Fibroblast of mammary gland (primary cell): ENCODE measurements at regions not wholly inside any gene's neighbourhood (a gene's known extent, or its start where the extent isn't known, plus 50 kb on each side); places are given as distances from the start of the nearest gene placed in this dataset.

Experiments
- DNase-seq: peaks from one replicate; pipeline ENCODE4 v3.0.0-alpha.2; 2010; ENCODE audit warnings: low read depth
- H3K4me3 ChIP-seq: 2 replicates; pipeline ENCODE4 v1.5.1; 2011; ENCODE audit warnings: low read depth, mild to moderate bottlenecking, low read length, moderate library complexity; ENCODE audit not compliant: control insufficient read depth
- TF ChIP-seq, protein P1 (sequence below): conservative IDR thresholded peaks from 2 replicates; pipeline ENCODE4 v1.5.1; 2011; ENCODE audit warnings: low read depth, low read length, inconsistent platforms; ENCODE audit not compliant: control insufficient read depth, insufficient read depth

DNA sequence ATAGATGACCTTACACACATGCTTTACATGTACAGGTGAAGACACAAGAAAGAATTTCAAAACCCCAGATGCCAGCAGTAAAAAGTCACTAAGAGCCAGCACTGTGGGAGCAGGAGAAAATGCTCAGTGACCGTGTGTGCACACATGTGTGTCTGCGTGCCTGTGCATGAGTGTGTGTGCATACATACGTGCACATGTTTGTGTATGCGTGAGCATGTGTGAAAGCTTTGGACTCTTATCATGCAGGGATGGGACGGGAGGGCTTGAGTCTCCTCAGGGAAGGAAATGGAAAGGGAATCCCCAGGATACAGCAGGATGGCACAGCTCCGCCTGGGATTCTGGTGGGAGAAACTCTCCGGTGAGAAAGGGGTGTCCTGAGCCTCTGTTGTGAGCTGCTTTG lies 121.5 kb upstream of the B3GAT1 start:
- TF ChIP-seq, protein P1, sequence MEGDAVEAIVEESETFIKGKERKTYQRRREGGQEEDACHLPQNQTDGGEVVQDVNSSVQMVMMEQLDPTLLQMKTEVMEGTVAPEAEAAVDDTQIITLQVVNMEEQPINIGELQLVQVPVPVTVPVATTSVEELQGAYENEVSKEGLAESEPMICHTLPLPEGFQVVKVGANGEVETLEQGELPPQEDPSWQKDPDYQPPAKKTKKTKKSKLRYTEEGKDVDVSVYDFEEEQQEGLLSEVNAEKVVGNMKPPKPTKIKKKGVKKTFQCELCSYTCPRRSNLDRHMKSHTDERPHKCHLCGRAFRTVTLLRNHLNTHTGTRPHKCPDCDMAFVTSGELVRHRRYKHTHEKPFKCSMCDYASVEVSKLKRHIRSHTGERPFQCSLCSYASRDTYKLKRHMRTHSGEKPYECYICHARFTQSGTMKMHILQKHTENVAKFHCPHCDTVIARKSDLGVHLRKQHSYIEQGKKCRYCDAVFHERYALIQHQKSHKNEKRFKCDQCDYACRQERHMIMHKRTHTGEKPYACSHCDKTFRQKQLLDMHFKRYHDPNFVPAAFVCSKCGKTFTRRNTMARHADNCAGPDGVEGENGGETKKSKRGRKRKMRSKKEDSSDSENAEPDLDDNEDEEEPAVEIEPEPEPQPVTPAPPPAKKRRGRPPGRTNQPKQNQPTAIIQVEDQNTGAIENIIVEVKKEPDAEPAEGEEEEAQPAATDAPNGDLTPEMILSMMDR, result no peak
- H3K4me3 ChIP-seq, result no peak overlapping the region
- DNase-seq, result no peak

DNA sequence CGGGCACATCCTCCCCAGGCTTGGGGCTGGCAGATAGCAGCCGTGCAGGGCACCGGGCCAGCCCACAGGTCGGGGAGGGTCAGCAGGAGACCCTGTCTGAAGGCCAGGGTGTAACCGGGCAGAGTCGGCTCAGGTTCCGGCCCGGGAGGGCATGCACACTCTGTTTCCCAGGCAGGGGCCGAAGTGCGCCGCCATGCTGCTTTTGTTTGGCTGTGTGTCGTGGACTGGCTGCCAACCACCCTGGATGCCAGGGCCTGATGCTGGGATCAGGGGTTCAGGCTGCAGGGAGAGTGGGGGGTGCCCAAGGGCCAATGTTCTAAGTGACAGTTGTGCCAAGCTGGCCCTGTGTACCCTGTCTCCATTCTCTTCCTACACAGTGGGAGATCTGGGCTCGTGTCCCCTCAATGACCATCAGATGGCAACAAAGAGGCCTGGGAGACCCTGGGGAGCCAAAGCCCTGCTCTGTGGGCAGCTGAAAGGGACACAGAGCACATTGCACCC lies 120.9 kb upstream of the B3GAT1 start:
- no peak for DNase-seq

DNA sequence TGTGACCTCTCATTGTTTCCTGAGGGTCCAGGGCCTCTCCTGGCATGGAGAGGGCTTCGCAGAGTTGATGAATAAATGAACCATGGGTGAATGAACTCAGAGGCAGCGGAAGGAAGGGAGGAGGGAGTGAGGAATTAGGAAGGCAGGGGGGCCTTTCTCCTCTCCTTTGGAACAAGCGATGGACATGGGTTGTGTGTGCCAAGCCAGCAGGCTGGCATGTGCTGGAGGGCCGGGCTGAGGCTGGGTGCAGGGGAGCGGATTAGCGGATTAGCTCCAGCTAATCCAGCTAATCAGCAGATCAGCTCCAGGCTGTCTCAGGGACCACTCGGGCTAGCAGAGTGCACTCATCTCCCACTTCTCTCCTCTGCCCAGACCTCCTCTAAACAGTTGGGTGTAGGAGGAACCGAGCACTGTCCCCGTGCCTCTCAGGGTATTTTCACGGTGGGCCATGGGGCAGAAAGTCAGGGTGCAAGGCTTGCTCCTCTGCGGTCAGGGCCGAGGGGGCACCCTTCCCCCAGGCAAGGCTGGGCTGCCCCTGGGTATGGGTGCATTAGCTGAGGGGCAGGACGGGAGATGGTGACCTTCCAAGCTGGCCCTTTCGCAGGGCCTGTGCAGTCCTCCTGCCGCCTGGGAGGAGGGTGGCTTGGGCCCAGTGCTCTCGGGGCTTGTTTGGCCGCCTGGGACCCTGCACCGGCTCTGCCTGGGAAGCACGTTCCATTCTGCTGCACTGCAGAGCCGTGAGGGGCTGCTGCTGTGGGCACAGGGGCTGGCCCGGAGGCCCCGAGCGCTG lies 120.3 kb upstream of the B3GAT1 start:
- TF ChIP-seq, protein P1, result no peak
- DNase-seq, result no peak
- H3K4me3 ChIP-seq, result no peak overlapping the region

More for the DNA sequence above, 120.9 kb upstream of the B3GAT1 start:
- TF ChIP-seq, protein P1, result no peak
- no peak overlapping the region for H3K4me3 ChIP-seq

DNA sequence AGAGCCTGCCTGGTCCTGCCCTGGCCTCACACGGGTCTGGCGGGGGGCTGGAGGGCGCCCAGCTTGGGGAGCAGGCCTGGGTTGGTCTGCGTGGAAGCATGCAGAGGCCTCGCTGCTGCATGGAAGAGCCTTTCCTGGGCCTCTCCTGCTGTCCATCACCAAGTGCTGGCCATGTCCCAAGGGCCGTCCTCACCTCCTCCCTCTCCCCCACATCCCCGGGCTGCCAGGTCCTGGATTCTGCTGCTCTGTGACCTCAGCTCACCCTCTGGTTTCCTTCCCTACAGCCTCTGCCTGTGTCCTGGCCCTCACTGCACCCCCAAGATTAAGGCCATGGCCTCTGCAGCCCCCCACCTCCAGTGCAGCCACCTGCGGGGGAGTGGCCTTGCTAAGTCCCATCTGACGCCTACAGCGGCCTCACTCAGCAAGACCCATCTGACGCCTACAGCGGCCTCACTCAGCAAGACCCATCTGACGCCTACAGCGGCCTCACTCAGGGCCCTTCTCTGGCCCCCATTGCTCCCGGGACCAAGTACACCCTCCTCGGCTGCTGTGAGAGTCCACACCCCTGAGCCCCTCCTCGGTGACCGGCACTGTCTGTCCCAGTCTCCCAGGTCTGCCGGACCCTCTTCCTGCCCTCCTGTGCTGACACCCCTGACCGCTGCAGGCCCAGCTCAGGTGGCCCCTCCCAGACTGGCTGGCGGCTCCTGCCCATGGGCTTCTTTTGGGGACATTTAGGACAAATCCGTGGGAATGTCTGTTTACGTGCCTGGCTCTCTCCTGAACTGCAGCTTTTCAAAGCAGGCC lies 119.5 kb upstream of the B3GAT1 start:
- TF ChIP-seq, protein P1, result no peak
- H3K4me3 ChIP-seq, result no peak overlapping the region
- DNase-seq, result no peak

DNA sequence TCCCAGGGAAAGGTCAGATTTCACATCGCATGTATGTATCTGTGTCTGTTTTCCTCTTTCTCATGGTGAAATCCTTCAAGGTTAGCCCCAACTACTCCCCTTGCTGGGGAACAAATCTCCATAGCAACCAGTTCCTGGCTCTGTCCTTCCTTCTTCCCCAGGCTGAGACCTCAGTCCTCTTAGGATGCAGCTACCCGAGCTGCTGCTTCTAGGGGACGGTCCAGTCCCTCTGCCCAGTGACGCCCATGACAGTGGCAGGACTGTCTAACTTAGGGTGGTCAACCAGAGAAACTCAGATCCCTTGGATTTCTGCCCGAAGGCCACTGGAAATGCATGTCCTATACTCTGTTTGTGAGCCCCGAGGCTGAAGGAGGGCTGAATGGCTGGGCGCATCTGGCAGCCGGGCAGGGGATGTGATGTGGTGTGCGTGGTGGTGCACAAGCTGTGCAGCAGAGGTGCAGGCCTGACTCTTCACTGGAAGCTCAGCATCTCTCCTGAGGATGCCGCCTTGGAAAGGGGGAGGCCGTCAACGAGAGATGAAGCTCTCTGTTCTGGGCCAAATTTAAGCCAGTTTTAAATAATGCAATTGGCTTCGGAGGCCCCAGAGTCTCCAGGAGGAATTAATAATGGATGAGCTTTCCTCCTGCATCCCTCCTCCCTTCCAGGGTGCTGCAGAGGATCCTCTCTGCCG lies 118.7 kb upstream of the B3GAT1 start:
- TF ChIP-seq, protein P1, result no peak

More for the DNA sequence above, 118.7 kb upstream of the B3GAT1 start:
- DNase-seq, result no peak
- H3K4me3 ChIP-seq, result no peak overlapping the region
